Fibroblast of the aortic adventitia (primary cell): ENCODE measurements at regions not wholly inside any gene's neighbourhood (a gene's known extent, or its start where the extent isn't known, plus 50 kb on each side); places are given as distances from the start of the nearest gene placed in this dataset.
A peak's percentile ranks its signal among the peaks of the same experiment; 100 is the strongest.

ENCODE experiments used
- DNase-seq: peaks from one replicate; pipeline ENCODE4 v3.0.0-alpha.2; 2010; ENCODE audit warnings: low read depth
- H3K4me3 ChIP-seq: 2 replicates; pipeline ENCODE4 v1.5.1; 2011; ENCODE audit warnings: low read depth, mild to moderate bottlenecking, control low read depth, low read length, moderate library complexity
- TF ChIP-seq, protein P1 (sequence below): IDR thresholded peaks from 2 replicates; pipeline ENCODE4 v1.5.1; 2011; ENCODE audit warnings: mild to moderate bottlenecking, low read length, control low read depth, inconsistent platforms; ENCODE audit not compliant: insufficient read depth

DNA sequence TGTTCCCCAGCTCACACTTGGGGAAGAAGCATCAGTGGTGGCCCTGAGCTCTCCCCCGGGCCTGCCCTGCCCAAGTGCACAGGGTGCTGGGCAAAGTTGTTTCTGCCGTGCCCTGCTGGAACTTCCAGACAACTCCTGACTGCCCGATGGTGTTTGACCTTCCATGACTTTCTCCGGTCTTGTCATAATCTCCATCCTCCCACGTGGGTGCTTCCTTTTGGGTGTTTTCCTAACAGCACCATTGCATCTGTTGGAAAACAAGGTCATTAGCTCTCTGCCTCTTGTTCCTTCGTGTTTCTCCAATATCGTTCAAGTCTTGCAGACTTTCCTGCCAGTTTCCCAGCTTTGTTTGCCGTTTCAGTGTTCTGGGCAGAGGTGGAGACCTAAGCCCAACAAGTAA, 68.7 kb upstream of the TIAM2 start:
- H3K4me3 ChIP-seq: no peak overlapping the region
- TF ChIP-seq, protein P1, sequence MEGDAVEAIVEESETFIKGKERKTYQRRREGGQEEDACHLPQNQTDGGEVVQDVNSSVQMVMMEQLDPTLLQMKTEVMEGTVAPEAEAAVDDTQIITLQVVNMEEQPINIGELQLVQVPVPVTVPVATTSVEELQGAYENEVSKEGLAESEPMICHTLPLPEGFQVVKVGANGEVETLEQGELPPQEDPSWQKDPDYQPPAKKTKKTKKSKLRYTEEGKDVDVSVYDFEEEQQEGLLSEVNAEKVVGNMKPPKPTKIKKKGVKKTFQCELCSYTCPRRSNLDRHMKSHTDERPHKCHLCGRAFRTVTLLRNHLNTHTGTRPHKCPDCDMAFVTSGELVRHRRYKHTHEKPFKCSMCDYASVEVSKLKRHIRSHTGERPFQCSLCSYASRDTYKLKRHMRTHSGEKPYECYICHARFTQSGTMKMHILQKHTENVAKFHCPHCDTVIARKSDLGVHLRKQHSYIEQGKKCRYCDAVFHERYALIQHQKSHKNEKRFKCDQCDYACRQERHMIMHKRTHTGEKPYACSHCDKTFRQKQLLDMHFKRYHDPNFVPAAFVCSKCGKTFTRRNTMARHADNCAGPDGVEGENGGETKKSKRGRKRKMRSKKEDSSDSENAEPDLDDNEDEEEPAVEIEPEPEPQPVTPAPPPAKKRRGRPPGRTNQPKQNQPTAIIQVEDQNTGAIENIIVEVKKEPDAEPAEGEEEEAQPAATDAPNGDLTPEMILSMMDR: no peak
- no peak for DNase-seq

DNA sequence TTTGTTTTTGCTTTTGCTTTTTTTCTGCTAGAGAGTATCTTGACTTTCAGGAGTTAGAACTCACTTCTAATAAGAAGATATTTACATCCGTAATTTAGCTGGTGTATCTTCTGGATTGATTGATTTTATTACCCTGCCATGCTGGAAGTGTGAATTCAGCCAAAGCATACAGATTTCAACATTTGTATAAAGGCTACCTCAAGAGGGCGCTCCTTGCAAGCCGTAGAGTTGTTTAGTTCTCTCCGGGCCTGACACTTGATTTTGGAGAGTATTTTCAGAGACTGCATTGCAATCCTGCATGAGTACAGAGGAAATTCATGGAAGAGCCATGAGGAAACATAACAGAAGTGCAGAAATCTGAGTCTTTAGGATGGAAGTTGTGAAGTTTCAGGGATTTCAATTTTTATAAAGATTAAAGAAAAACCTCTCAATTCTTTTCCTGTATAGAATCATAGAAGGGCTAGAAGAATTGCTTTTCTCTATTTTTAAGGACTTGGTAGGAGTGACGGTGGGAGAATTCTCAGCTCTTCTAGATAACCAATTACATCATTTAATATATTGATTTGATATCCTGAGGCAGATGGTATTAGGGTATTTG, 66.7 kb upstream of the TIAM2 start:
- TF ChIP-seq, protein P1: peak; percentile 78
- peak; percentile 84 for DNase-seq
- no peak overlapping the region for H3K4me3 ChIP-seq

GRCh38 chr6:154930451-154930851, 64.7 kb upstream of the TIAM2 start:
- TF ChIP-seq, protein P1: no peak
- H3K4me3 ChIP-seq: no peak overlapping the region
- DNase-seq: no peak

GRCh38 chr6:154931711-154932424, 63.2 kb upstream of the TIAM2 start:
- H3K4me3 ChIP-seq: no peak overlapping the region
- peak; percentile 63 for DNase-seq
- TF ChIP-seq, protein P1: no peak

- H3K4me3 ChIP-seq: no peak overlapping the region
- peak; percentile 51 for DNase-seq
- TF ChIP-seq, protein P1: no peak
These were observed 62.5 kb upstream of the TIAM2 start for GRCh38 chr6:154932515-154933027.

GRCh38 chr6:154933181-154933827, 61.8 kb upstream of the TIAM2 start:
- TF ChIP-seq, protein P1: no peak
- no peak overlapping the region for H3K4me3 ChIP-seq
- DNase-seq: peak; percentile 45
